Lower leg skin (tissue), 3 donors: ENCODE measurements at regions not wholly inside any gene's neighbourhood (a gene's known extent, or its start where the extent isn't known, plus 50 kb on each side); places are given as distances from the start of the nearest gene placed in this dataset.

ENCODE experiments used
- CTCF ChIP-seq, 3 donors: fragments of 450-650 bp; IDR thresholded peaks; one replicate each; pipeline ENCODE4 v1.5.1; 2016; ENCODE audit warnings: antibody characterized with exemption in 3 of 3, mild to moderate bottlenecking in 3 of 3, moderate library complexity in 2 of 3
- POLR2A ChIP-seq, 2 donors: fragments of 450-650 bp; IDR thresholded peaks; one replicate each; pipeline ENCODE4 v1.6.1; 2016 to 2017; ENCODE audit warnings: antibody characterized with exemption in 2 of 2, mild to moderate bottlenecking in 1 of 2, moderate library complexity in 1 of 2

GRCh38 chr20:56875052-56875659, 246.1 kb downstream of the TFAP2C start:
- TF ChIP-seq CTCF (IDR thresholded peaks at IDR 0.05) (no peak), POLR2A (IDR thresholded peaks at IDR 0.05) (no peak)
